SIG-M5 treated with dmso at 0.1 percent for 504 hours (cell line): ENCODE measurements at regions not wholly inside any gene's neighbourhood (a gene's known extent, or its start where the extent isn't known, plus 50 kb on each side); places are given as distances from the start of the nearest gene placed in this dataset.
"Not testable (repeated sequence)": the region's sequence is repeated elsewhere in the genome, so short reads cannot be mapped to it uniquely, and the experiment has no call there.

Experiments
- DNase-seq: peaks from one replicate; lab custom pipeline; 2025; ENCODE audit not compliant: unreplicated experiment; lab: John Stamatoyannopoulos, UW

DNA sequence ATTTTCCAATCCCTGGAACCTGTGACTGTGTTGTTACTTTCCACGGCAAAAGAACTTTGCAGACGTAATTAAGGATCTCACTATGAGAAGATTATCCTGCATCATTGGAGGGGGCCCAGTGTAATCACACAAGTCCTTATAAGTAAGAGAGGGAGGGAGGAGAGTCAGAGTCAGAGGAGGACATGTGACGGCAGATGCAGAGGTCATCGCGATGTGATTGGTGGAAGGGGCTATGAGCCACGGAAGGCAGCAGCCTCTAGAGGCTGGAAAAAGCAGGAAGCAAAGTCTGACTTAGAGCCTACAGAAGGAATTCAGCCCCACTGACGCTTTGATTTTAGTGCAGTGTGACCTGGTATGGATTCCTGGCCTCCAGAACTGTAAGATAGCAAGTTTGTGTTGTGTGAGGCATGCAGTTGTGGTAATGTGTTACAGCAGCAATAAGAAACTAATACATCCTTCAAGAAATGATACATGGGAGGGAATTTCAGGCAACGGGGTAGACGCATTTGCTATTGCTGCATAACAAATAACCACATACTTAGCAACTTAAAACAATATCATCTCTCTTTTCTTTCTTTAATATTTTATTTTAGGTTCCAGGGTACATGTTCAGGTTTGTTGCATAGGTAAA, 112.7 kb upstream of the SERPINE2 start:
- DNase-seq: no peak

DNA sequence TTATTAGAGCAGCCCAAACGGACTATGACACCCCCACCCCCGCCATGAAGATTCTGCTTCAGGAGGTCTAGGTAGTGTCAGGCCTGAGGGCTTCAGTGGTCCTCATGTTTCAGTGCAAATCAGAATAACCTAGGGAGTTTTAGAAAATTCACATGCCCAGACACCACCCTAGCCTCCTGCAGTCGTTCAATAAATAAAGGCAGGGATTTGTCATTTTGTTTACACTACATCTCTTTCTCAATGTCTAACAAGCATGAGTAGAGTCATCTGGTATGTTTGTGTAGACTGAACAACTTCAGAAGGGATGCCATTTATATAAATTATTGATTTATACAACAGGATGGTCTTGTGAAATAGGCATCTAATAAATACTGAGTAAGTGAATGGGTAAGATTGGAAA, 112.1 kb upstream of the SERPINE2 start:
- DNase-seq: no peak

DNA sequence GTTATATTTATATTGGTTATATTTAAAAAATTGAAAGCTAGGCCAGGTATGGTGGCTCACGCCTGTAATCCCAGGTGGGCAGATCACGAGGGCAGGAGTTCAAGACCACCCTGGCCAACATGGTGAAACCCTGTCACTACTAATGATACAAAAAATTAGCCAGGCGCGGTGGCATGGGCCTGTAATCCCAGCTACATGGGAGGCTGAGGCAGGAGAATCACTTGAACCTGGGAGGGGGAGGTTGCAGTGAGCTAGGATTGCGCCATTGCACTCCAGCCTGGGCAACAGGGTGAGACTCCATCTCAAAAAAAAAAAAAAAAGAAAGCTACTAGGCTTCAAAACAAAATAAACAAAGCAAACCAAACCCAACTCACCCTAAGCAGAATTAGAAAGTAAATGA, 109.0 kb upstream of the SERPINE2 start:
- DNase-seq: not testable (repeated sequence)

DNA sequence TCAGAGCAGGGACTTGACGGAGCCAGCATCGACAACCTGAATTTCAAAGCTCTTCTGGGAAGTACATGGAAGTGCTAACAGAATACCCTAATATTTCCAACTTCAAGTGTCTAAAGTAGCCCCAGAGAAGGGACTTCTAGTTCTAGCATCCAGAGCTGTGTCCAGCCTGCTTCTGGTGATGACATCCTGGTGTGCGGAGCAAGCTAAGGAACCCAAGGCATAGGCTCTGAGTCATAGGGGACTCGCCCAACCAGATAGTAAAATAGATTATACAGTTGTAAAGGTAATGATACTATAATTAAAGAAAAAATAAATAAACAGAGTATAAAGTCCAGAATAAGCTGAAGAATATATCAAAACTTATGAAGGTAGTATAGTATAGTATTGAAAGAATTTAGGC, 108.1 kb upstream of the SERPINE2 start:
- DNase-seq: no peak

DNA sequence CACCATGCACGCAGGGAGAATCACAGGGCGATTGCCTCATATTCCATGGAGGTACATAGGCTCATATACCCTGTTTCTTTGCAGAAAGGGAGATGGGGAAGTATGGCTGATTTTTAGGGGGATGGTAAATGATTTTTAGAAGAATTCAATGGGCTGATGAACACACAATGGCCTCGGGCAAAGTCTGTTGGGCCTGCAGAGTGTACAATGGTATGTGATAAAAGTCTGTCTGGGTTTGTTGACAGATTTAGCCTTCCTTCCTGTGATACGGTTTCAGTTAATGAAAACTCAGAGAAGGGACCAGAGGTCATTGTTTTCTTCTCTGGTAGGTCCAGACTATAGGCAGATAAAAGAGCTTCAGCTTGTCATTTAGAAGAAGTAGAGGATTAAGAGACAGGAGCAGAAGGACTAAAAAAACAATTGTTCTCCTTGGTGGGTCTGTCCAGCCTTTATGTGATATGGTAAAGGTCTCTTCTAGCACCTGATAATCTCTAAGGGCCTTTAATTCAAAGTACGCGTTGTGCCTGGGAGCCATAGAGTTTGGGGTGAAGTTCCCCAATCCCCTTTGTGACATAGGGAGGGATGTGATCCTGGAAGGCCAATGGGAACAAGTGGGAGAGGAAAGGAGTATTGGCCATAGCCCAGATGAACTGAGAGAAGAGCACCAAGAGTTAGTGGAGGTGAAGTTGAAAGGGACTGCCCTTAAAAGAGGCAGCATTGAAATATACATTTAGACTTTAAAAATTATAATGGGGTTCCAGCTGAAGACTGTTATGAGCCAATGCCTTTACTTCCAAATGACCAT, 107.5 kb upstream of the SERPINE2 start:
- no peak for DNase-seq

DNA sequence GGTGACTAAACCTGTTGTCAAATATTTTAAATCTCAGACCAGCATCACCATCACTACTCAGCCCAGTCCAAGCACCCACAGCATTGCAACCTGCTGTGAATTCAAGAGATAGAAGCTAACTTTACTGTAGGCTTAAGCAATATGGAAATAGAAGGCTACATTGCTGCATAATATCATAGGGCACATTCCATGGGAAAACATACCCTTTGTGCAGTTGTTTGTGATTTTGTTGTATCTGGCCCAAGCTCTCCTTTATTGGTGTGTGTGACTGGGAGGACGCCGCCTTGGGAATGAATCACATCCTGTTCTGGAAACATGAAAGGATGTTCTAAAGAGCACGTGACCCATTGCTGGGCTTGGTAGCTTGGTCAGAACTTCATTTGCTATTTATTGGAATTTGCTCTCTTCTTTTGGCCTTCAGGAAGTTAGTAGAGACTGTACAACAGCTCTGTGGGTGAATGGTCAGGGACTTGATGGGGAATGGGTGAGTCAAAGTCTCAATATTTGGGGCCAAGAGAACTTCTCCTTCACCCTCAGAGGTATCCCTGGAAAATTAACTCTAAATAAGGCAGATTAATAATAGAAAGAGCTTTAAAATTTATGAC, 106.8 kb upstream of the SERPINE2 start:
- no peak for DNase-seq

DNA sequence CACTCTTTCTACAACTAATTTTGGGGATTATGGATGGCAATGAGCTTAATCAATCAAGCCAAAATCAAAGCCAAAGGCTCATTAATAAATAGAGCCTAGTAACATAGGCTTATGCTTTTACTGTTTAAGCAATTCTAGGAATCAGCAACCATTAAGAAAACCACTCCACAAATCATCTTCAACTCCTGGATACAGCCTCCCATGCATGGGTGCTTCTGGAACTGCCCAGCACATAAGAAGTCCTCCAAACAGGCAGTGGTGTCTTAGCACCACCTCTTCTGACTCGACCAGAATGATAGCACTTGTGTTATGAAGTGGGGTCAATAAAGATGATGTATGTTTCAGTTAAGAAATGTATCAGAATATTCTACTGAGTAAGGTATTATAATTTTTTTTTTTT, 104.4 kb upstream of the SERPINE2 start:
- DNase-seq: no peak

DNA sequence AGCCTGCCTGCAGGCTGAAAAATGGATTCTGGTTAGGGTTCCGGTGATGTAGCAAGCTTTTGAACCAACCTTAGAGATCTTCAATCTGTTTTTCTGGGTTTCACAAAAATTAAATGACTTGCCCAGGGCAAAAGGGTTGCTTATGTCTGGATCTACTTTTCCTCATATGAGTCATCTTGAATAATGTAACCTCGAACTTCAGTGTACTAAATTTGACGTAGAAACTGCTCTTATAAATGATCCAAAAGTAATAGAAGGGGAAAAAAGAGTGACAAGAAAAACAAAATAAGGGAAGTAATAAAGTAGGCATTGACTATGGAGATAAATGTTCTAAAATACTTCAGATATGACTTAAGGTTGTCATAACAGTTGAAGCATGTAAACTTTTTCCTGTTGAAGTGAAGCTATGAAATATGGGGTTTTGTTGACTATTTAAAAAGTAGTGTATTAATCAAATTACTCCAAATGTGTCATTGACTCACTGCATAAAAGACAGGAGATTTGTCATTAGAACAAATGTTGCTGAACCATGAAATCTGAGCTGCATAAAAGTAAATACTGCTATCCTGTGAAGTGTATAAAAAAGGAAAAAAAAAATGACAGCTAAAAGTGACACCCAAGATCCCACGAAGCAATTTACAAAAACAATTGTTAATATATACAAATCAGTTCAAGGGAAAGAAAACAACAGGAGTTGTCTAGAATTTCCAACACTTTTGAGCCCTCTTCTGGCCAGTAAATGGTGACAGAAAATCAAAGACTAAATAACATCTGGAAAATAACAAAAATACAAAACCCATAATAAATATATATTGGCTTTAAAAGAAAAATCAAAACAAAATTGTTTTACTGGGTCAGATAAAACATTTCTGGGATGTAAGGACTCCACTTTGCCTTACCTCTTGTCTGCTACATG, 103.6 kb upstream of the SERPINE2 start:
- DNase-seq: no peak

DNA sequence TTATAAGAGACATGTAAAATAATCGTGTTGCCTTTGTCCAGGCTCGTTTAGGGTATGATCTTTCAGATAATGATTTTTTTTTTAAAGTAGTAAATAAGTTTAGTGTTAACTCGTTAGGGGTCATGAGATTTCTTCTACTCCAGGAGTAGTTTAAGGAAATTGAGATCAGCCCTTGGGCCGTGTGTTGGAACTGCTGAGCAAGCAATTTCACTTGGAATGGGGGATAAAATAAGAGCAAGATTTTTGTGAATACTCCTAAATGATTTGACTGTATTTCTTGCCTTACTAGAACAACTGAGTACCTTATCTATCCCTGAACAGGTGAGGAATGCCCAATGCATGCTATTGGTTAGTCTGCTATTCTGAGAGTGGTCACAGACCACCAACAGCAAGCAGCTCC, 102.2 kb upstream of the SERPINE2 start:
- no peak for DNase-seq

DNA sequence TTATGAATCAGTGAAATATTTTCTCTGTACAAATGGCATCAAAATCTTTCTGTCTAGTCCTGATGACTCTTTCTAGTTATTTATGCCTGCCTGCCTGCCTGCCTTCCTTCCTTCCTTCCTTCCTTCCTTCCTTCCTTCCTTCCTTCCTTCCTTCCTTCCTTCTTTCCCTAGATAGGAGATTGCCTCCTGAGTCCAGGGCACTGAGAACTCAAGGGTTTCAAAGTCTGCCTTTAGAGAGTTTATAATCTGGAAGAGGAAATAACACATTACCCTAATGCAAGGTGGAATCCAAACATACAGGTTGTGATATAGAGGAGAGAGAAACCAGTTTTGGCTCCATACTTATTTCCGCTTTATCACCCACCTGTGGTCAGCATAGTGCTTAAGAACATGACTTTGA, 98.1 kb upstream of the SERPINE2 start:
- no peak for DNase-seq

DNA sequence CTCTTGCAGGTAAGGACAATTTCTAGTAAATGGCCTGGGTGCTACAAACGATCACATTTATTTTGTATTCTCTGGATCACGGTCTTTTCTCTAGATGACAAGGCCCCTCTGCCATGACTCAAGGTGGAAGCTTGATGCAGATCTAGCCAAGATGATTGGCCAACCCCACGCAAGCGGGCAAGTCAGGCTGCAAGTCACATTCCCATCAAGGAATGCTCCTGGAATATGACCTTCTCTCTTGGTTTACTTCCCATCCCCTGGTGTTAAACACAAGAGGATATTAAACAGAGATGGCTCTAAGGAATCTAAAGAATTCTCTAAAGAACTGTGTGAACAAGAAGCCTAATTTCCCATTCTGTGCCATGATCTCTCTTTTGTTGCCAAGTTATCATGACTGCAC, 97.3 kb upstream of the SERPINE2 start:
- no peak for DNase-seq

DNA sequence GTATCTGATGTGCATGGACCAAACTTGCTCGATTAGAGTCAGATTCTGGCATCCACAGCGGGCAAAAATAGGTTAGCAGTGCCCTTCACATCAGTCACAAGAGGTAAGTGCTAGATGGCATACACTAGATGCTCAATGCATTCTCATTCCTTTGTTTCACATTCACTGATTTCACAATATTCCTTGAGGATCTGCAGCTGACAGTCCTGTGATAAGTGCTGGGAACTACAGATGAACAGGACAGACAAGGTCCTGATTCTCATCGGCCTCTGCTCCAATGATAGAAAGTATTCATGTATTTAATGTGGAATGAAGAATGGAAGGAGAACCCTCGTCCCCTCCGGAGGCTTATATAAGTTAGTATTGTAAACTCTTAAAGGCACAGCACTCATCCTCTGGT, 96.8 kb upstream of the SERPINE2 start:
- no peak for DNase-seq

DNA sequence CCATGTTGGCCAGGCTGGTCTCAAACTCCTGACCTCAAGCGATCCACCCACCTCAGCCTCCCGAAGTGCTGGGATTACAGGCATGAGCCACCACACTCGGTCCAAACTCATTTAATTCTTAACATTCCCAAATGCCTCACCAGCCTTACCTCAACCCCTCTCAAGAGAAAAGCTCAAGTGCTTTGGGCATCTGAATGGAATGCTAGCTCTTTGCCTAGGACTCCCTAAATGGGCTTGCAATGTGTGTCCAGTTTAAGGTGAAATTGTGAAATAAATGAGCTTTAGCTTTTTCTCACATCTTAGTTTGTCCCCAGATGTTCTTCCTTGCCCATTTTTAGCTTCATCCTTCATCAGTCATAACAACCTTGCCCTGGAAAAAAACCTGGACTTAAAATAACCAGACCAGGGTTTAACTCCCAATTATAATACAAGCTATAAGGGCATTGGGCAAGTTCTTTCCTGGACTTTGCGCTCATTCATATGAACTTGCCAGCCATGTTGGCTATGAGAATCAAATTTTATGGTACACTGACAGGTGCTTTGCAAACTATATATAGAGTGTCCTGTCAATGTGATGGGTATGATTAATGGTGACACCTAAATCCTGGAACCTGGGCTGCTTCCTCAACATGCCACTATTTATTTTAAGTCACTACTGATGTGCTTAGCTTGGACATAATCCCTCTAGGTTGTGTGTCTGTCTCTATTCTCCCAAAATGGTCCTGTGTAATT, 95.1 kb upstream of the SERPINE2 start:
- DNase-seq: no peak

DNA sequence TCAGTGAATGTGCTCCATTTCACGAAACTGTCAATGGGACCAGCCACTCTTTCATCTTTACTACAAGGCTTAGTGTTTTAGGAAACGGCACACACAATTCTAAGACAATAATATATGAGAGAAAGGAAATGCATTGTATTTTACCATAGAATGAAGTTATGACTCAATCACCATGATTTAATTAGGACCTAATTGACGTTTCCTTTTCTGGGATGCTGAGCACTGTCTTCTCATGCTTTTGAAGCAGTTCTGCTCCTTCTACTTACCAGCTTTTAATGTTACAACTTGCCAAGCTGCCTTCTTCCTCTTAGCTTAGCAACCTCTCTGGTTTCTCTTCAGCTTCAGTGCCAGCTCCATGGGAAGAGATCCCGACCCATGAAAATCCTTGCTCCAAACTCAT, 94.3 kb upstream of the SERPINE2 start:
- no peak for DNase-seq

DNA sequence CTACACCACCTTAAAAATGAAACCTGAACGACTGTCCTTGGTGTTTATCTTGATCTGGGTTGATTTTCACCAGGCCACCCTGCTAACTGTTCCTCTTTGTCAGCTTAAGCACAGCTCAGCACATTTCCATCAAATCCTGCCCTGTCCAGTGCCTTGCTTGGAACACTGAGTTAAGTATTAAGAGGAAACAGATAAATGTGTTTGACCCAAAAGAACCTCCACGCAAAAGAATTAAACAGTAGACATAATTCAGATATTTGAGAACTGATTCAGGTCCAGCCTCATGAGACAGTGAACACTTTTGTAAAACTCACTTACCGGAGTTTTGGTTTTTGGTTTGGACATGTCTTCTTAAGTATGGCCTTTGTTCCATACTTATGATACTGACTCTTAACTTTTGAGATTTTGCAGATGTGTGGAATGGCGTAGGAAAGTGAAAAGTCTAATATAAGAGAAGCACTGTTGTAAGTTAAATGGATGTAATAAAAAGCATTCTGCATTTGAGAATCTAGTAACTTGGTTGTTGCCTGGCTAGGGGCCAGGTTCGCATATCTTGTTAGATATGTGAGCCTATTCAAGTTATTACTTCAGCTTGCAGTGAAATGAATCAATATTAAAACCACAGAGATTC, 88.9 kb upstream of the SERPINE2 start:
- DNase-seq: no peak

DNA sequence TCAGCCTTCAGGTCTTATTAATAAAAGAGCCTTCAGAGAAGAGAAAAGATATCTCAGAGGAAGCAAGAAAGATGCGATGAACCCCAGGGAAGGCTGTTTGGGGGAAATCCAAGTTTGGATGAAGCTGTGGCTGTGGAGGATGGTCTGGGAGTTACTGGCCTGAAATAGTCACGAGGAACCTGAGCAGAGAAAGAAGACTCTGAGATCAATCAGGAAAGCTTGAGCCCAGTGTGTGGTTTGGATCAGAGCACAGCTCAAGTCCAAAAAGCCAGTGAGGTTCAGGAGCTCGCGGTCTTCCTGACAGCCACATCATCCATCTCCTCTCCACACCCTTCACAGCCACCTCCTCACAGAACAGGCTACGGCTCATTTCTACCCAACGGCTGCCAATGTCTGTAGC, 87.4 kb upstream of the SERPINE2 start:
- DNase-seq: no peak

DNA sequence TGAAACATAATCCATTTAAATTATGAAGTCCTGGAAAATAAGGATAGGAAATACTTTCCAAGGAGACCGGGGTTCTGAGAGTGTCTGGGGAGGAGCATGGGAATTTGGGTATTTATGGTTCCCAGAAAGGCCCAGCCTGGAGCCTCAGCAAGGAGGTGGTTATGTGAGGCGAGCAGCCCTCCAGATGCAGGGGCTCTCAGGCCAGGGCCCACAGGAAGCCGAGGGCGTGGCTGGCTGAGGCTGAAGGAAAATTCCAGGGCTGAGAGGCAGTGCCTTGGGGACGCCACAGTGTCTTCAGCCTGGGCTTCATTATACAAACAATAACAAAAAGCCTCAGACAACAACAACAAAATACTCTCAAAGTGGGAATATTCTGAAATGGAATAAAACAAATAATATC, 86.9 kb upstream of the SERPINE2 start:
- no peak for DNase-seq

DNA sequence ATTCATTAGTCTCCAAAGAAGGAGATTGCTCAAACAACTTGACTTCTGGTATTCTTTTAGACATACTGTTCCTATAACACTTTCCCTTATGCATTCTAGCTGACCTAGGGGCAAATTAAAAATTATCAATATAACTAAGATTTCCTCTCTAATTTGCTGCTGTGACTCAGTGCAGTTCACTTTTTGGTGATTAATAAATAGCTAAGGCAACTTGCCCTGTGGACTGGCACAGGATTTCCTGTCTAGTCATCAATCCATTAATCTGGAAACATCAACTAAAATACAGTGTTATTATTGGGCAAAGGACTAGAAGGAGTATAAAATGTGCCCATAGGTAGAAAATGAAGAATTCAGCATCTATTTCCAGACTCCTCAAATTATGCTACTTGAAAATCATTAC, 83.5 kb upstream of the SERPINE2 start:
- DNase-seq: no peak

DNA sequence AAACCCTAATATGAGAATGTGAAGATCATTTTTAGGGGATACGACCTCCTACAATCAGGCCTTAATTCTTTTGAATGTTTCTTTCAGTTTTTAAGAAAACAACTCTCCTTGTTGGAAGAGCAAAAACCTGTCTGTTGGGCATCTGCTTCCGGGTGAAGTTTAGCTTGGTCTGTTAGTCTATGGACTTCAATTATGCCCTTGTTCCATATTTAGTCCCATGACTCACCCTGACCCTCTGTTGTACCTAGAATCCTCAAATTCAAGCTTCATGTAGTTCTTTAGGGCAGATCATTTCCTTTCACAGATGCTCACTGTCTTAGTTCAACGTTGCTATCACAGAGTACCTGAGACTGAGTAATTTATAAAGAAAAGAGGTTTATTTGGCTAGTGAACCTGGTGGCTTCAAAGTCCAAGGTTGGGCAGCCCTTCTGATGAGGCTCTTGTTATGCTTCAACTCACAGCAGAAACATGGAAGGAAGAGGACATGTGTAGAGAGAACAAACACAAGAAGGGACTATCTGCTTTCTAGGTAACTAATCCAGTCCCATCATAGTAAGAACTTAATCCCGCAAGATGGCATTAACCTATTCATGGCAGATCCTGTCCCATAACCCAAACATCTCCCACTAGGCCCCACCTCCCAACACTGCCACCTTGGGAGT, 82.5 kb upstream of the SERPINE2 start:
- DNase-seq: no peak

DNA sequence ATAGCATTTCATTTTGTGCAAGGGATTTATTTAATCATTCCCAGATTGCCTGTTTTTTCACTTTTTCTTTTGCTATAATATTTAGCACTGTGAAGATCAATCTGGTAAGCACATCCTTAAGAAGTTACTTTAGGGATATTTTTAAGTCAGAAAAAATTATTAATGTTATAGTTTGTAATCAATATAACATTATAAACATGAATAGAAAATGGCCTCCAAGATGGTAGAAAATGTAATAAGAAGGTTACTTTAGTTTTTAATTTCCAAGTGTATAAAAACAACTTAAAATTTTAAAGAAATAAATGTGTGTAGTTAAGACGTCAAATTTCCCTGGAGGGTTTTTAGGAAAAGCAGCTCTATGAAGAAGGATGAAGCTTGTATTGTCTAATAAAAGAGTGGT, 81.9 kb upstream of the SERPINE2 start:
- no peak for DNase-seq
